Activated naive CD4-positive, alpha-beta T cell treated with Interleukin-2 at 50 U/mL for 16 hours (primary cell): ENCODE measurements at regions not wholly inside any gene's neighbourhood (a gene's known extent, or its start where the extent isn't known, plus 50 kb on each side); places are given as distances from the start of the nearest gene placed in this dataset.
"Not testable (repeated sequence)": the region's sequence is repeated elsewhere in the genome, so short reads cannot be mapped to it uniquely, and the experiment has no call there.

Experiments
- DNase-seq: peaks from one replicate; pipeline ENCODE4 v3.0.0-alpha.2; 2020

- DNase-seq, result no peak
These were observed 107.3 kb upstream of the SYT6 start for GRCh38 chr1:114260805-114261484.

- DNase-seq, result no peak
These were observed 106.0 kb upstream of the SYT6 start for GRCh38 chr1:114259511-114260160.

- no peak for DNase-seq
These were observed 105.0 kb upstream of the SYT6 start for GRCh38 chr1:114258633-114259032.

DNA sequence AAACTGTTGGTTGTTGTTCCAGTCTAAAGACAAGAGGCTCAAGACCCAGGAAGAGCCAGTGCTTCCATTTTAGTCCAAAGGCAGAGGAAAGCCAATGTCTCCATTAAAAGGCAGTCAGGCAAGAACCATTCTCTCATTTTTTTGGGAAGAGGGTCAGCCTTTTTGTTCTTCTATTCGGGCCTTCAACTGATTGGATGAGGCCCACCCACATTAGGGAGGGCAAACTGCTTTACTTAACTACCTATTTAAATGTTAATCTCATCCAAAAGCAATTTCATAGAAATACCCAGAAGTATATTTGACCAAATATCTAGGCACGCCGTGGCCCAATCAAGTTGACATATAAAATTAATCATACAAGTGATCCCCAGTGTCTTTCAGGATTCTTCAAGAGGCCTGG lies 104.4 kb upstream of the SYT6 start:
- DNase-seq, result no peak

- no peak for DNase-seq
These were observed 103.9 kb upstream of the SYT6 start for GRCh38 chr1:114257554-114257953.

GRCh38 chr1:114253900-114254299 lies 100.2 kb upstream of the SYT6 start:
- no peak for DNase-seq

- no peak for DNase-seq
These were observed 97.9 kb upstream of the SYT6 start for GRCh38 chr1:114251573-114251939.

DNA sequence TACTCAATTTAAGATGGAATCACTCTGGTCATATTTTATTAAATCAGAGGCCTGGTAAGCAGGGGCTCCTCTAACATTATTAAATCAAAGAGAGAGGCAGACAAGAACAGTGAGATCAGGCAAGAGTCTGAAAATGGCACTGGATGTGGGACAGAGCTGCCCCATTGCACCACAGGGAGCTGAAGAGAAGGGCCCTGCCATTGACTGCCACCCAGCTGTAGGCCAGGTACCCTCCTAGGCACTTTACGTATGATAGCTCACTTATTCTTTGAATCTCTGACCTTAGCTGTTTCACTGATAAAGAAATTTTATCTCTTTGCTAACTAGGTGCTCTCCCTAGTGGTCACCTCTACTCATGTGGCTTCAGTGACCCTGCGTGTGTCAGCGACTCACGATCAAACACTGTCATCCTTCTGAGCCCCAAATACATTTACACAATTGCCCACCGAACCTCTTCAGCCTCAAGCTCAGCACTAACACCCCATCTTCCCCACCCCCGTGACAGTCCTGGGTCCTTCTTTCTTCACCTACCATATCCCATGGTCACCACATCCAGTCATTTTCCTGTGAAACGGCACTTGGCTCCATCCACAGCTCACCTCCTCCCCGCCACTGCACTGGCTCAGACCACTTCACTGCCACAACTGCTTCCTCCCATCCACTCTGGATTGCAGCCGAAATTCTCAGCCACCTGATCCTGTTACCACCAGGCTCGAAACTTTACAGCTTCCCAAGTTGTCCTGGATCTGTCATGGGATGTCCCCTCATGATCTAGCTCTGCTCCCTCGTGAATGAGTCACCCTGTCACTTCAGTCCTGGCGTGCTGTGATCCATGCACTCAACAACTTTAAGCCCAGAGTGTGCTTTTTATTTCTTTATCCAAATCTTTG lies 97.3 kb upstream of the SYT6 start:
- DNase-seq, result no peak

DNA sequence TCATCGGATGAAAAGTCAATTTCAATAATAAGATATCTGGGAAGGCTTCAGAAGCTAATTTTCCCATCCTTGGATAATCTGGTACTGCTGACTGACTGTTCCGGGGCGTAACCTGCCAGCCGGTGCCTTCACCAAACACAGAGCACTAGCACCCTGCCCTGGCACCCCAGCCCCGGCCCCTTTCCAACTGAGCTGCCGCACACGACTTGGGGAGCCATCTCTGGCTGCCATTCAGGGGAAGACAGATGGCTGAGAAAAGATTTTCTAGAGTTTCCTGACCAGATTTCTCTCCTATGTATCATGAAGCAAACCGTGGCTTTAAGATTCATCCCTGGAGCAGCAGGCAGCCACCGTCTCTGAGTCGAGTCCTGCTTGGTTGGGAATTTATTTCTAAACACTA lies 96.0 kb upstream of the SYT6 start:
- DNase-seq, result no peak

DNA sequence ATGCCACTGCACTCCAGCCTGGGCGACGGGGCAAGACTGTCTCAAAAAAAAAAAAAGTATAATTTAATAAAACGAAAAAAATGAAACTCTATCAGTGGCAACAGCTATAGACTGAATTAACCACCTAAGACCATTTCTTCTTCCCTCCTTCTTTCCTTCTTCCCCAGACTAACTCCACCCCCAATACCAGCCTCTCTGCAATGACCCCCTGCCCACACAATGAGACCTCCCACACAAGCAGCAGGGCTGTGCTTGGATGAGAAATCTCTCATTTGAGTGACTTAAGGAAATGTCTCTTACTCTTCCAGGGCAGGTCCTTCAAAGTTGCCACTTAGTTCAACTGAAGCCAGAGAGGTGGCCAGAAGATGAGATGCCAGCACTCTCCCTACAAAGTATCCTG lies 94.5 kb upstream of the SYT6 start:
- no peak for DNase-seq

- not testable (repeated sequence) for DNase-seq
These were observed 89.0 kb upstream of the SYT6 start for GRCh38 chr1:114242531-114243210.

- DNase-seq, result no peak
These were observed 84.4 kb upstream of the SYT6 start for GRCh38 chr1:114238053-114238452.

DNA sequence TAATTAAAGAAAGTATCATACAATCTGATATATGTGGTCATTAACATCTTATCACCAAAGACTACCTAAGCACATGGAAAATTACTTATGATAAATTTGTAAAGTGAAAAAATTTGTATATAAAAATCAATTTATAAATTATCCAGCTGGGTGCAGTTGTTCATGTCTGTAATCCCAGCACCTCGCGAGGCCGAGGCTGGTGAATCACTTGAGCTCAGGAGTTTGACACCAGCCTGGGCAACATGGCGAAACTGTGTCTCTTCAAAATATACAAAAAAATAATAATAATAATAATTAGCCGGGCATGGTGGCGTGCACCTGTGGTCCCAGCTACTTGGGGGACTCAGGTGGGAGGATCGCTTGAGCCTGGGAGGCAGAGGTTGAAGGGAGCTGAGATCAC lies 82.8 kb upstream of the SYT6 start:
- no peak for DNase-seq

DNA sequence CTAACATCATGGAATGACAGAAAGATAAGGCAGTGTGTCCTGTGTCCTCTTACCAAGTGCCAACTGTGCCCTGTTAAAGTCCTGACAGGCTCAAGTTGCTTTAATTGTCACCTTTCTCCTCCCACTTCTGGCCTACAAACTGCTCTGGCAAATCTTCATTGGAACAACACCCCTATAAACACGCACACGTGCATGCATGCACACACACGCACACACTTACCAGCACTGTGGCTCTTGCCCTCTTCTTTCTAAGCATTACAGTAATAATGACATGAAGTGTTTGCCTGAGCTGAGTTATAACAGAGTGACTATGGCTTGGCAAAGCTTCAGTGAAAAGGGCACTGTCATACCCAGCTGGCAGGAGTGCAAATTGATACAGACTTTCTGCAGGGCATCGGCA lies 82.3 kb upstream of the SYT6 start:
- DNase-seq, result no peak

- DNase-seq, result no peak
These were observed 81.6 kb upstream of the SYT6 start for GRCh38 chr1:114235281-114235680.

DNA sequence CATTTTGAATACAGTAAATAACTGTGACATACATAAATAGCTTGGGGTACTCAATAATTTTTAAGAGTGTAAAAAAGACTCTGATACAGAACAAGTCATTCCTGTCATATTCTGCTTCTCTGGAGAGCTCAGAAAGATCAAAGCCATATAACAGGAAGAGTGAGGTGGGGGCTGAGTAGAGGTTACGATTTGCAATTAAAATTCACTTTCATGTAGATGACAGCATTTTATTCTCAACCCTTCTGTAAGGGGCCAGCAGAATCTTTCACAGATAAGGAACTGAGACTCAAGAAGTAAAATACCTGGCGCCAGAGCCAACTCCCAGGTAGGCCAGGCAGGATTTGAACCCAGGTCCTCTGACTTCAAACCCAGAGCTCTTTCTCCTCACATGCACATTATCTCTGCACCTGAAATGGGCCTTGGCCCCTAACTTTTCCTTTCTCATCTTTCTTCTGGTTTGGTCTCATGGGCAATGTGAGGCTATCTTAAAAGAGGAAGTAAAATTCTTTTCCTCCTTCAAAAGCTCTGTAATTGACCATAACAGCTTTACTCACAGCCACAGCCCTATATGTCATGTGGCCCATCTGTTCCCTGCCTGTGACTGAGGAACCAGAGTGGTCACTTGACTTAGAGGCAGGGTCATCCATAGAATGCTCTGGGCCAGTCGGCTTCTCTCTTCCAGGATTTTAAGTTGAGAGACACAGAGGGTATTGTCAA lies 80.9 kb upstream of the SYT6 start:
- no peak for DNase-seq

DNA sequence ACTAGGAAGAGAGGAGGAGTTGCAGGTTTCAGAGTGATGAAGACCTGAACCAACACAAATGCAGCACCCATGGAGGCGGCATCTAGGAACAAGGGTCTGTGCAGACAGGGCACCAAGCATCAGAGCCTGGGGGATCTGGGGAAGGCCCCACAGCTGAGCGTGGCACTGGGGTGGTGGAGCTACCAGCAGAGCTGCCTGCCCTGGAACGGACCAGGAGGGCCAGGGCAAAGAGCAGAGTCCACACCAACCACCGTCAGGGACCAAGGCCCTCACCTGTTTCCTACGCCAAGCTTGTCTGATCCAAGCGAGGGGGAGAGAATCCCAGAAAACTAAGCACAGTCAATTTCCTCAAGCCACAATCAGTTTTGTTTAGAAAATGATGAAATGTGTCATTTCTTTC lies 79.0 kb upstream of the SYT6 start:
- DNase-seq, result no peak

DNA sequence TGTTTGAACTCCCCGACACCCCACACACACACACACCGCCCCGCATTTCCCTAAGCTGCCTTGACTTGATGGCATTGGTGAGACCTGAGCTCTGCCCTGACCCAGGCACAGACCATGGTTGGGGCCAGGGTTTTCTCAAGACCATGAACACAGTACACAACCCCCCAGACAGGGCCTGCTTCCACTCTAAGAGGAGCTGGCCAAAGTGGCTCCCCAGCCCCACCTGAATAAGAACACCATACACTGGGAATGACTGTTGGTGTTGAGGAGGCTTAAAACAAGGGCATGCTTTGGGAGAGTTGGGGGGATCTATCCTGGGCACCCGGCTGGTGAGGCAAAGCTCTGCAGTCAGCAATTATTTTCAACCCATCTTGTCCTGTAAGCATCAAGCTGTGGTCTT lies 77.6 kb upstream of the SYT6 start:
- no peak for DNase-seq

GRCh38 chr1:114229368-114229767 lies 75.7 kb upstream of the SYT6 start:
- no peak for DNase-seq

DNA sequence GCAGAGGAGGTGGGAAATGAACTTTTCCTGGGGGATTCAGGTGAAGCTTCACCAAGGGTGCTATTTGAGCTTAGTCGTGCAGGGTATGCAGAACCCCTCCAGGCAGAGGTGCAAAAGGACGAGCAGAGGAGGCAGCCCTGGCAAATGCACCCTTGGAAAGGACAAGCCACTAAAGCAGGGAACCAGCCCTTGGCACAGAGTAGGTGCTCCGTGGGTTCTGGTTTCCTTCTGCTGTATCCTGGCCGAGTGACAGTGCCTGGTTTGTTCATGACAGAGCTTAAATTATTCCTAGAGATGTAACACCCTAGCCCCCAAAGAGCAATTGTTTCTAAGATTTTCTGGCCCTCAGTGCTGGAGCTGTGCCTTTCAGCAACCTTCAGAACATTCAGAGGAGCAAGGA lies 73.4 kb upstream of the SYT6 start:
- DNase-seq, result no peak

GRCh38 chr1:114224196-114224907 lies 70.7 kb upstream of the SYT6 start:
- DNase-seq, result no peak

- no peak for DNase-seq
These were observed 69.3 kb upstream of the SYT6 start for GRCh38 chr1:114222920-114223319.
